HepG2 (cell line): ENCODE measurements at regions not wholly inside any gene's neighbourhood (a gene's known extent, or its start where the extent isn't known, plus 50 kb on each side); places are given as distances from the start of the nearest gene placed in this dataset.

Source experiments
- PHF8 ChIP-seq: sonication (generic); formaldehyde crosslinking; IDR thresholded peaks from 2 replicates; pipeline ENCODE4 v1.5.0; 2020; ENCODE audit warnings: missing genetic modification reagents
- ZNF839 ChIP-seq: sonication (generic); formaldehyde crosslinking; IDR thresholded peaks from 2 replicates; pipeline ENCODE4 v1.4.0; 2020; ENCODE audit warnings: missing genetic modification reagents, mild to moderate bottlenecking, borderline replicate concordance

GRCh38 chr14:76673261-76673660 is 88.0 kb upstream of the VASH1 start:
- TF ChIP-seq PHF8 (CRISPR knock-in tag) = no peak
- no peak for TF ChIP-seq ZNF839 (CRISPR knock-in tag)
